NB4 (cell line): ENCODE measurements at regions not wholly inside any gene's neighbourhood (a gene's known extent, or its start where the extent isn't known, plus 50 kb on each side); places are given as distances from the start of the nearest gene placed in this dataset.
"Not testable (repeated sequence)": the region's sequence is repeated elsewhere in the genome, so short reads cannot be mapped to it uniquely, and the experiment has no call there.

ENCODE experiments used
- DNase-seq: peaks from one replicate; pipeline ENCODE4 v3.0.0; 2010; ENCODE audit warnings: low read depth
- H3K4me3 ChIP-seq: one replicate; pipeline ENCODE4 v1.5.1; 2011; ENCODE audit warnings: mild to moderate bottlenecking, low read depth, low read length, moderate library complexity
- MYC ChIP-seq: IDR thresholded peaks from 2 replicates; pipeline ENCODE4 v1.6.1; 2011; ENCODE audit warnings: low read depth, low read length
- POLR2A ChIP-seq: IDR thresholded peaks from 2 replicates; pipeline ENCODE4 v1.6.1; 2011; ENCODE audit warnings: mild to moderate bottlenecking; ENCODE audit not compliant: insufficient read length; ENCODE audit errors: extremely low read depth
- TF ChIP-seq, protein P1 (sequence below): IDR thresholded peaks from 2 replicates; pipeline ENCODE4 v1.6.1; 2011; ENCODE audit warnings: low read depth, low read length
- TF ChIP-seq, protein P2 (sequence below): IDR thresholded peaks from one replicate; pipeline ENCODE4 v1.5.1; 2012; ENCODE audit warnings: low read depth, low read length

DNA sequence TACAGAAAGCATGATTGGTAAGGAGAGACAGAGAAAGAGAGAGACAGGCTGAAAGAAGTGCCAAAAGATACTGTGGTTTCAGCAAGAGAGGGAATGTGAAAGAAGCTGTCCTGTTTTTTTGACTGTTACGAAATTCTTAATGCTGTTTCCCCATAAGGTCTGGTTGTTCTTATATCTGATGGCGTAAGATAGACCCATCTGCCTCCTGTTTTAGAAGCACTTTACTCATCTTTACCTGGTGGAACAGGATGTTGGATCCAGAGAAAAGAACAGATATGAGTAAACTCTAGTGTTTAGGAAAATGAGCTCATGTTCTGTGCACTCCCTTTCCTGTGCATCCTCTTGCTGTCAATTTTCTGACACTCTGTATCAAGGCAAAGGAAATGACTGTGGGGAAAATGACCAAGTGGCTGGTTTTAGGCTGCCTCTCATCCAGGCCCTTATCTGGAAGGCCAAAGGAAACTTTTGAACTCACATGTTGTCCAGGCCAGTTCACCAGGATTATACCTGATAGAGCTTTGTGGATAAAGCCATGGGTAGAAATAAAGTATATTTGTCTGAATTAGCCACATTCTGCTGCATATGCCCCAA is 311.7 kb upstream of the HTR2C start:
- no peak overlapping the region for H3K4me3 ChIP-seq
- TF ChIP-seq, protein P1, sequence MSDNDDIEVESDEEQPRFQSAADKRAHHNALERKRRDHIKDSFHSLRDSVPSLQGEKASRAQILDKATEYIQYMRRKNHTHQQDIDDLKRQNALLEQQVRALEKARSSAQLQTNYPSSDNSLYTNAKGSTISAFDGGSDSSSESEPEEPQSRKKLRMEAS, result no peak
- TF ChIP-seq MYC, result no peak
- TF ChIP-seq, protein P2, sequence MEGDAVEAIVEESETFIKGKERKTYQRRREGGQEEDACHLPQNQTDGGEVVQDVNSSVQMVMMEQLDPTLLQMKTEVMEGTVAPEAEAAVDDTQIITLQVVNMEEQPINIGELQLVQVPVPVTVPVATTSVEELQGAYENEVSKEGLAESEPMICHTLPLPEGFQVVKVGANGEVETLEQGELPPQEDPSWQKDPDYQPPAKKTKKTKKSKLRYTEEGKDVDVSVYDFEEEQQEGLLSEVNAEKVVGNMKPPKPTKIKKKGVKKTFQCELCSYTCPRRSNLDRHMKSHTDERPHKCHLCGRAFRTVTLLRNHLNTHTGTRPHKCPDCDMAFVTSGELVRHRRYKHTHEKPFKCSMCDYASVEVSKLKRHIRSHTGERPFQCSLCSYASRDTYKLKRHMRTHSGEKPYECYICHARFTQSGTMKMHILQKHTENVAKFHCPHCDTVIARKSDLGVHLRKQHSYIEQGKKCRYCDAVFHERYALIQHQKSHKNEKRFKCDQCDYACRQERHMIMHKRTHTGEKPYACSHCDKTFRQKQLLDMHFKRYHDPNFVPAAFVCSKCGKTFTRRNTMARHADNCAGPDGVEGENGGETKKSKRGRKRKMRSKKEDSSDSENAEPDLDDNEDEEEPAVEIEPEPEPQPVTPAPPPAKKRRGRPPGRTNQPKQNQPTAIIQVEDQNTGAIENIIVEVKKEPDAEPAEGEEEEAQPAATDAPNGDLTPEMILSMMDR, result no peak
- TF ChIP-seq POLR2A, result no peak
- no peak for DNase-seq

DNA sequence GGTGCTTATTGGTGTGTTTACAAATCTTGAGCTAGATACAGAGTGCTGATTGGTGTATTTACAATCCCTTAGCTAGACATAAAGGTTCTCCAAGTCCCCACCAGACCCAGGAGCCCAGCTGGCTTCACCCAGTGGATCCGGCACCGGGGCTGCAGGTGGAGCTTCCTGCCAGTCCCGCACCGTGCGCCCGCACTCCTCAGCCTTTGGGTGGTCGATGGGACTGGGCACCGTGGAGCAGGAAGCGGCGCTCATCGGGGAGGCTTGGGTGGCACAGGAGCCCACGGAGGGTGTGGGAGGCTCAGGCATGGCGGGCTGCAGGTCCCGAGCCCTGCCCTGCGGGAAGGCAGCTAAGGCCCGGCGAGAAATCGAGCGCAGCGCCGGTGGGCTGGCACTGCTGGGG is 313.5 kb upstream of the HTR2C start:
- DNase-seq, H3K4me3 ChIP-seq: not testable (repeated sequence)

DNA sequence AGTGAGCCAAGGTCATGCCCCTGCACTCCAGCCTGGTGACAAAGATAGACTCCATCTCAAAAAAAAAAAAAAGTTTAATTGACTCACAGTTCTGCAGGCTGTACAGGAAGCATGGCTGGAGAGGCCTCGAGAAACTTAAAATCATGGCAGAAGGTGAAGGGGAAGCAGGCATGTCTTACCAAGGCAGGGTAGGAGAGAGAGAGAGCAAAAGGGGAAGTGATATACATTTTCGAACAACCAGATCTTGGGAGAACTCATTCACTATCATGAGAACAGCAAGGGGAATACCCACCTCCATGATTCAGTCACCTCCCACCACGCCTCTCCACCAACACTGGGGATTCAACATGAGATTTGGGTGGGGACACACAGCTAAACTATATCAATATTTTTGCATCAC is 315.2 kb upstream of the HTR2C start:
- TF ChIP-seq, protein P1, result no peak
- TF ChIP-seq MYC (no peak), POLR2A (no peak)
- TF ChIP-seq, protein P2, result no peak
- DNase-seq, result no peak
- H3K4me3 ChIP-seq, result no peak overlapping the region

DNA sequence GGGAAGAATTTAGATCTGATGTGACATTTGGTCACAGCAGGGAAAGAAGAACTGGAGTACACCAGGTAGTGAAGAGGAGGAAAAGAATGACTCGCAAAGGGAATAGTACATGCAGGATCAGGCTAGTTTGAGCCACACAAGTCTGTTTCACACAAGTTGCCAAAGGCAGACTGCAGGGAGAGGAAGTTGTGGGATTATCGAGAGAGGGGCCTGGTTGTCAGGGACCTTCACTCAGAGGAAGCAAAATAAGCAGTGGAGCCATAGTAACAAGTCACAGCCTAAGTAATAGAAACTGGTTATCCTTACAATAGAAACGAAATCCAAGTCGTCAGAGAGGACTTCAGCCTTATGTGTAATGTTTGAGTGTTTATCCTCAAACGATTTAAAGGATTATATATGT is 316.7 kb upstream of the HTR2C start:
- peak; percentile 1 for DNase-seq
- H3K4me3 ChIP-seq, result no peak overlapping the region
- TF ChIP-seq MYC, result no peak
- TF ChIP-seq, protein P2, result no peak
- no peak for TF ChIP-seq POLR2A
- TF ChIP-seq, protein P1, result no peak

DNA sequence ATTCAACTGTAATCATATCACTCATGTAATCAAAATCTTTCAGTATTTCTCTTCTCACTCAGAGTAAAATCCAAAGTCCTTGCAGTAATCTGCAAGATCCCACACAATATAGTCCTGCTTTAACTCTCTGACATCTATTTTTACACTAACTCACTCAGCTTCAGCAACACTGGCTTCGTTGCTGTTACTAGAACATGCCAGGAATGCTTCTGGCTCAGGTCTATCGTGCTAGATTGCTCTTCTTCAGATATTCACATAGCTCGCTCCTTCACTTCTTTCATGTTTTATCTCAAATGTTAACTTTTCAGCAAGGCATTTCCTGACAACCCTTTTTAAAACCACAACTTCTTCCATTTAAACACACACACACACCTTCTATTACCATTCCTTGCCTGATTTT is 331.7 kb upstream of the HTR2C start:
- no peak for DNase-seq
- TF ChIP-seq, protein P1, result no peak
- H3K4me3 ChIP-seq, result no peak overlapping the region

DNA sequence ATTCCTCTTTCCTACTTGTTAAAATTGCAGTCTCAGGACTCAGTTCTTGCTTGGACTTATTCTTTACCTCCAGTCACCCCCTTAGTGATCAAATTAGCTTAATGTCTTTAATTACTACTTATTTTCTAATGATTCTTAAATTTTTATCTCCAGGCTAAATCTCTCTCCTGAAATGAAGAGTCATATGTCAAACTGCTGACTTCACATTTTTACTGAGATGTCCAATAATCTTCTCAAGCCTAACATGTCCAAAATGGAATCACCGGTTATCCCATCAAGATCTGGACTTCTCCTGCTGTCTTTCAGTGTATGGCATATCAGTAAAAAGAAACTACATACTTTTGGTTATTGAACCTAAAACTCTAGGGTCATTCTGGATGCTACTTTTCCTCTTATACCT is 332.3 kb upstream of the HTR2C start:
- TF ChIP-seq POLR2A, result no peak
- no peak for TF ChIP-seq MYC
- TF ChIP-seq, protein P2, result no peak
- TF ChIP-seq, protein P1, result no peak
- no peak for DNase-seq
- H3K4me3 ChIP-seq, result no peak overlapping the region

DNA sequence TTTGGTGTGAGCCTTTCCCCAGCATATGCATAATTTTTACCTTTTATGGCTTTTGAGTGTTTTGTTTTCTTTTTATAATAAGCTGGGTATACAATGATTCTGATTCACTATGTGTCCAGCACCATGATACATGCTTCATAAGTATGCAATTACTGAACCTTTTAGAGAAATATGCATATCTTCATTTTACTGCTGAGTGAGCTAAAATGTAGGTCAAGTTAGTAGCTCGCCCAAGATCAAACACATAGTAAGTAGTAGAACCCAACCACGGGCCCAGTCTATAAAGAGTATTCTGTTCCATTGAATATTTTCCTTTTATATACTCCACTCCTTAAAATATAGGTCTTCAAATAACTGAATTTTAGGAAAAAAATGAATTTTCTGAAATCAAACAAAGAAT is 362.4 kb upstream of the HTR2C start:
- DNase-seq, result no peak
- H3K4me3 ChIP-seq, result no peak overlapping the region
- TF ChIP-seq, protein P2, result no peak
- TF ChIP-seq, protein P1, result no peak
- TF ChIP-seq POLR2A, result no peak
- no peak for TF ChIP-seq MYC
